ENCODE measurements at regions not wholly inside any gene's neighbourhood (a gene's known extent, or its start where the extent isn't known, plus 50 kb on each side); places are given as distances from the start of the nearest gene placed in this dataset.
"Not testable (repeated sequence)": the region's sequence is repeated elsewhere in the genome, so short reads cannot be mapped to it uniquely, and the experiment has no call there.

- H3K36me3 Mint-ChIP-seq, result no peaks in the 10 kb centered on the region
- H3K4me3 Mint-ChIP-seq, result no peak overlapping the region
- H3K9me3 Mint-ChIP-seq, result no peaks in the 10 kb centered on the region
- ATAC-seq (ENCODE audit: low read depth in 2 of 2) (no peak), DNase-seq (no peak)
- H3K27ac Mint-ChIP-seq, result no peak overlapping the region
- peaks cover 0 to 3% (median 0%) of the 10 kb centered on the region in 3 donors for H3K4me1 Mint-ChIP-seq
- H3K27me3 Mint-ChIP-seq, result no peaks in the 10 kb centered on the region
These were observed 98.6 kb downstream of the BUB3 start for GRCh38 chr10:123252779-123253178.

- DNase-seq; H3K27me3 Mint-ChIP-seq; H3K9me3 Mint-ChIP-seq; H3K27ac Mint-ChIP-seq; H3K36me3 Mint-ChIP-seq; H3K4me3 Mint-ChIP-seq; ATAC-seq (ENCODE audit: low read depth in 2 of 2); H3K4me1 Mint-ChIP-seq: not testable (repeated sequence)
These were observed 100.1 kb downstream of the BUB3 start for GRCh38 chr10:123254343-123254742.

GRCh38 chr10:123257904-123258456, 103.8 kb downstream of the BUB3 start:
- H3K4me3 Mint-ChIP-seq, result no peak overlapping the region

GRCh38 chr10:123259081-123259480, 104.9 kb downstream of the BUB3 start:
- Mint-ChIP-seq H3K4me3 (no peak overlapping the region), H3K36me3 (no peaks in the 10 kb centered on the region), H3K27me3 (peaks cover 0 to 10% (median 4%) of the 10 kb centered on the region in 3 donors), H3K27ac (no peak overlapping the region), H3K4me1 (no peaks in the 10 kb centered on the region), H3K9me3 (peaks cover 0 to 2% (median 0%) of the 10 kb centered on the region in 7 donors)
- DNase-seq, result no peak
- ATAC-seq (ENCODE audit: low read depth in 2 of 2), result no peak

More at GRCh38 chr10:123257904-123258456, 103.8 kb downstream of the BUB3 start:
- Mint-ChIP-seq H3K36me3 (no peaks in the 10 kb centered on the region), H3K4me1 (no peaks in the 10 kb centered on the region), H3K9me3 (peaks cover 0 to 2% (median 0%) of the 10 kb centered on the region in 7 donors), H3K27me3 (peaks cover 0 to 10% (median 4%) of the 10 kb centered on the region in 3 donors), H3K27ac (peak overlapping the region in 1 of 6 donors; percentile 22)
- ATAC-seq (ENCODE audit: low read depth in 2 of 2) (no peak), DNase-seq (no peak)

- DNase-seq (no peak), ATAC-seq (ENCODE audit: low read depth in 2 of 2) (no peak)
- Mint-ChIP-seq H3K27ac (peak overlapping the region in 1 of 6 donors; percentile 9), H3K9me3 (peaks cover 0 to 2% (median 0%) of the 10 kb centered on the region in 7 donors), H3K4me3 (no peak overlapping the region), H3K36me3 (no peaks in the 10 kb centered on the region), H3K27me3 (peaks cover 0 to 10% (median 4%) of the 10 kb centered on the region in 3 donors), H3K4me1 (no peaks in the 10 kb centered on the region)
These were observed 105.6 kb downstream of the BUB3 start for GRCh38 chr10:123259791-123260190.

- Mint-ChIP-seq H3K27me3 (peaks cover 0 to 10% (median 4%) of the 10 kb centered on the region in 3 donors), H3K4me1 (no peaks in the 10 kb centered on the region), H3K4me3 (no peak overlapping the region), H3K9me3 (peaks cover 0 to 2% (median 0%) of the 10 kb centered on the region in 7 donors), H3K27ac (no peak overlapping the region), H3K36me3 (no peaks in the 10 kb centered on the region)
- DNase-seq (no peak), ATAC-seq (ENCODE audit: low read depth in 2 of 2) (no peak)
These were observed 108.3 kb downstream of the BUB3 start for GRCh38 chr10:123262456-123262855.

- Mint-ChIP-seq H3K4me1 (no peaks in the 10 kb centered on the region), H3K27ac (no peak overlapping the region), H3K27me3 (peaks cover 0 to 9% (median 8%) of the 10 kb centered on the region in 3 donors), H3K4me3 (no peak overlapping the region), H3K36me3 (peaks cover 0 to 4% of the 10 kb centered on the region in 2 donors), H3K9me3 (no peaks in the 10 kb centered on the region)
- no peak for ATAC-seq (ENCODE audit: low read depth in 2 of 2)
- no peak for DNase-seq
These were observed 112.8 kb downstream of the BUB3 start for GRCh38 chr10:123266971-123267370.

GRCh38 chr10:123269017-123269552, 114.9 kb downstream of the BUB3 start:
- DNase-seq (no peak), ATAC-seq (ENCODE audit: low read depth in 2 of 2) (no peak)
- H3K36me3 Mint-ChIP-seq, result peaks cover 0 to 4% of the 10 kb centered on the region in 2 donors
- peaks cover under 1 to 21% (median 13%) of the 10 kb centered on the region in 3 donors for H3K27me3 Mint-ChIP-seq
- H3K4me3 Mint-ChIP-seq, result no peak overlapping the region
- peaks cover 0 to 3% (median 0%) of the 10 kb centered on the region in 7 donors for H3K9me3 Mint-ChIP-seq
- H3K27ac Mint-ChIP-seq, result peak overlapping the region in 1 of 6 donors; percentile 83
- H3K4me1 Mint-ChIP-seq, result no peaks in the 10 kb centered on the region

GRCh38 chr10:123269675-123270074, 115.5 kb downstream of the BUB3 start:
- ATAC-seq (ENCODE audit: low read depth in 2 of 2) (no peak), DNase-seq (no peak)
- H3K9me3 Mint-ChIP-seq, result peaks cover 0 to 3% (median 0%) of the 10 kb centered on the region in 7 donors
- peaks cover 6 to 27% (median 19%) of the 10 kb centered on the region in 3 donors for H3K27me3 Mint-ChIP-seq
- no peak overlapping the region for H3K27ac Mint-ChIP-seq
- peaks cover 0 to 4% of the 10 kb centered on the region in 2 donors for H3K36me3 Mint-ChIP-seq
- H3K4me1 Mint-ChIP-seq, result no peaks in the 10 kb centered on the region
- H3K4me3 Mint-ChIP-seq, result no peak overlapping the region

- Mint-ChIP-seq H3K4me1 (no peaks in the 10 kb centered on the region), H3K4me3 (no peak overlapping the region), H3K9me3 (peaks cover 0 to 3% (median 0%) of the 10 kb centered on the region in 7 donors), H3K36me3 (peaks cover 1 to 4% of the 10 kb centered on the region in 2 donors), H3K27me3 (peaks cover 12 to 30% (median 24%) of the 10 kb centered on the region in 3 donors), H3K27ac (no peak overlapping the region)
- ATAC-seq (ENCODE audit: low read depth in 2 of 2) (no peak), DNase-seq (no peak)
These were observed 116.0 kb downstream of the BUB3 start for GRCh38 chr10:123270221-123270620.

GRCh38 chr10:123270806-123271205, 116.6 kb downstream of the BUB3 start:
- H3K36me3 Mint-ChIP-seq, result peaks cover 4 to 7% of the 10 kb centered on the region in 2 donors
- H3K4me1 Mint-ChIP-seq, result no peaks in the 10 kb centered on the region
- DNase-seq, result no peak
- peaks cover 18 to 34% (median 30%) of the 10 kb centered on the region in 3 donors for H3K27me3 Mint-ChIP-seq
- H3K27ac Mint-ChIP-seq, result no peak overlapping the region
- no peak overlapping the region for H3K4me3 Mint-ChIP-seq
- peaks cover 0 to 4% (median 0%) of the 10 kb centered on the region in 7 donors for H3K9me3 Mint-ChIP-seq
- no peak for ATAC-seq (ENCODE audit: low read depth in 2 of 2)

GRCh38 chr10:123272171-123272570, 118.0 kb downstream of the BUB3 start:
- no peak for ATAC-seq (ENCODE audit: low read depth in 2 of 2)
- Mint-ChIP-seq H3K27ac (no peak overlapping the region), H3K36me3 (peaks cover 4 to 15% of the 10 kb centered on the region in 2 donors), H3K4me1 (no peaks in the 10 kb centered on the region), H3K9me3 (peaks cover 4 to 11% (median 9%) of the 10 kb centered on the region in 7 donors), H3K27me3 (peaks cover 26 to 39% (median 39%) of the 10 kb centered on the region in 3 donors), H3K4me3 (no peak overlapping the region)
- no peak for DNase-seq

GRCh38 chr10:123274306-123275135, 120.3 kb downstream of the BUB3 start:
- peaks cover 4 to 11% (median 9%) of the 10 kb centered on the region in 7 donors for H3K9me3 Mint-ChIP-seq
- peaks cover 0 to 15% of the 10 kb centered on the region in 2 donors for H3K36me3 Mint-ChIP-seq
- DNase-seq (no peak), ATAC-seq (ENCODE audit: low read depth in 2 of 2) (no peak)
- H3K27ac Mint-ChIP-seq, result no peak overlapping the region
- H3K27me3 Mint-ChIP-seq, result peaks cover 26 to 46% (median 36%) of the 10 kb centered on the region in 3 donors
- peak overlapping the region in 1 of 8 donors; percentile 36 for H3K4me3 Mint-ChIP-seq
- no peaks in the 10 kb centered on the region for H3K4me1 Mint-ChIP-seq
